Colonic mucosa (tissue), 4 donors: ENCODE measurements at regions not wholly inside any gene's neighbourhood (a gene's known extent, or its start where the extent isn't known, plus 50 kb on each side); places are given as distances from the start of the nearest gene placed in this dataset.

Experiments used
- DNase-seq: peaks from one replicate; pipeline ENCODE4 v3.0.0-alpha.2; 2020
- H3K27ac ChIP-seq: fragments of 200-600 bp; one replicate; pipeline ENCODE4 v1.8.0; 2021
- H3K27me3 ChIP-seq: fragments of 200-600 bp; one replicate; pipeline ENCODE4 v1.8.0; 2021
- H3K36me3 ChIP-seq: fragments of 200-600 bp; one replicate; pipeline ENCODE4 v1.8.0; 2021
- H3K4me1 ChIP-seq: fragments of 200-600 bp; one replicate; pipeline ENCODE4 v1.8.0; 2021; ENCODE audit warnings: mild to moderate bottlenecking
- H3K4me3 ChIP-seq: fragments of 200-600 bp; one replicate; pipeline ENCODE4 v1.8.0; 2021
- H3K9ac ChIP-seq, 2 donors: one replicate each; pipeline ENCODE4 v1.7.0; 2013; ENCODE audit warnings: control low read depth in 2 of 2, low read depth in 2 of 2, low read length in 2 of 2
- H3K9me3 ChIP-seq: fragments of 200-600 bp; one replicate; pipeline ENCODE4 v1.8.0; 2021
- intact Hi-C: fragments of 100-400 bp; cut with DNase I; formaldehyde crosslinking; loops from one replicate; pipeline ENCODE4 v1.14.1; 2022
- TF ChIP-seq, protein P1 (sequence below): fragments of 200-600 bp; IDR thresholded peaks from one replicate; pipeline ENCODE4 v1.8.0; 2022; ENCODE audit warnings: antibody characterized with exemption, mild to moderate bottlenecking
- donor health status: healthy.
- donor health status: DM: no; HTN: no; CAD: no.
- donor health status: DM: no; HTN: no; CAD: no.

DNA sequence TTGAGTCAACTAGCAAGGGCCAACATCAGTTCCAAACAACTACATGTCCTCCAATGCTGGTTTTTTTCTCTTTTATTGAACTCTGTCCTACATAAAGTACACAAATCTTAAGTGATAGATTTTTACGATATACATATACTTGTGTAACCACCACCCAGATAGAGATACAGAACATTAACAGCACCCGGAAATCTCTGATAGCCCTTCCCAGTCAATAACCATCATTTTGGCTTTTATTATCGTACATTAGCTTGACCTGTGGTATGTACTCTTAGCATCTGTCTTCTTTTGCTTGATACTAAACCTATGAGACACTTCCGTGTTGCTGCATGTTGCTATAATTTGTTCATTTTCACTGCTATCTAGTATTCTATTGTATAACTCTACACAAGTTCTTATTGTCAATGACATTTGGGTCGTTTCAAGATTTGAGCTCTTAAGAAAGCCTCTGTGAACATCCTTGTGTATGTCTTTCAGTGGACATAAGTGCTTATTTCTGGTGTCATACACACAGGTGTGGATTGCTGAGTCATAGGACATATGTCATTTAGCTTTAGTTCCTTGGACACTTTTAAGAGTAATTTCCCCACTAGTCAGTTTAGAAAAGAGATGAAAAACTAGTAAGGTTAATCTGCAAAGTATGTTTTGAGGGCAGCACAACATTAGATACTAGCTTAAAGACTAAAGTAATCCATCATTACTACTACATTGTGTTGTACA is 111.1 kb downstream of the PRLHR start:
- DNase-seq: no peak
- Histone ChIP-seq H3K27me3 (no peaks in the 10 kb centered on the region), H3K9ac (no peak overlapping the region), H3K9me3 (no peaks in the 10 kb centered on the region), H3K27ac (no peak overlapping the region), H3K4me1 (no peaks in the 10 kb centered on the region), H3K36me3 (no peaks in the 10 kb centered on the region), H3K4me3 (no peak overlapping the region)
- TF ChIP-seq, protein P1, sequence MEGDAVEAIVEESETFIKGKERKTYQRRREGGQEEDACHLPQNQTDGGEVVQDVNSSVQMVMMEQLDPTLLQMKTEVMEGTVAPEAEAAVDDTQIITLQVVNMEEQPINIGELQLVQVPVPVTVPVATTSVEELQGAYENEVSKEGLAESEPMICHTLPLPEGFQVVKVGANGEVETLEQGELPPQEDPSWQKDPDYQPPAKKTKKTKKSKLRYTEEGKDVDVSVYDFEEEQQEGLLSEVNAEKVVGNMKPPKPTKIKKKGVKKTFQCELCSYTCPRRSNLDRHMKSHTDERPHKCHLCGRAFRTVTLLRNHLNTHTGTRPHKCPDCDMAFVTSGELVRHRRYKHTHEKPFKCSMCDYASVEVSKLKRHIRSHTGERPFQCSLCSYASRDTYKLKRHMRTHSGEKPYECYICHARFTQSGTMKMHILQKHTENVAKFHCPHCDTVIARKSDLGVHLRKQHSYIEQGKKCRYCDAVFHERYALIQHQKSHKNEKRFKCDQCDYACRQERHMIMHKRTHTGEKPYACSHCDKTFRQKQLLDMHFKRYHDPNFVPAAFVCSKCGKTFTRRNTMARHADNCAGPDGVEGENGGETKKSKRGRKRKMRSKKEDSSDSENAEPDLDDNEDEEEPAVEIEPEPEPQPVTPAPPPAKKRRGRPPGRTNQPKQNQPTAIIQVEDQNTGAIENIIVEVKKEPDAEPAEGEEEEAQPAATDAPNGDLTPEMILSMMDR: no peak
- intact Hi-C loops: no loop called here

DNA sequence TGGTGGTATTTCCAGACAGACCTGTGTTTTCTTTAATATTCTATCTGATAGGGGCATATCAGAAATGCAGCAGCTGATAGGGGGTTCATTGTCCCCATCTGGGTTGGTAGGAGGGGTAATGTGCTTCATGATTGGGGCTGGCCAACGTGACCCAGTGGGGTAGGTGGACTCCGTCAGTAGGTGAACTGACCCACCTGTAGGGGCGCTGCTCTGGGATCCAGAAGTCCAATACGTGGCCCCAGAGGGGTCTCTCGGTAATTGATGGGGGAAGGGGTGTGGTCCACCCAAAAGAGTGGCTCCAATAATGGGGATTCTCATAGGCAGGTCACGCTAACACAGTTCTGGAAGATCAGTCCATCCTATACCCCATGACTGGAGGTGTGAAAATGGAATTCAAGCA is 112.0 kb downstream of the PRLHR start:
- H3K27me3 ChIP-seq: no peaks in the 10 kb centered on the region
- no peaks in the 10 kb centered on the region for H3K4me1 ChIP-seq
- intact Hi-C loops: no loop called here
- H3K9ac ChIP-seq: no peak overlapping the region
- H3K4me3 ChIP-seq: no peak overlapping the region
- TF ChIP-seq, protein P1: no peak
- H3K9me3 ChIP-seq: no peaks in the 10 kb centered on the region
- H3K36me3 ChIP-seq: no peaks in the 10 kb centered on the region
- no peak overlapping the region for H3K27ac ChIP-seq
- DNase-seq: no peak

DNA sequence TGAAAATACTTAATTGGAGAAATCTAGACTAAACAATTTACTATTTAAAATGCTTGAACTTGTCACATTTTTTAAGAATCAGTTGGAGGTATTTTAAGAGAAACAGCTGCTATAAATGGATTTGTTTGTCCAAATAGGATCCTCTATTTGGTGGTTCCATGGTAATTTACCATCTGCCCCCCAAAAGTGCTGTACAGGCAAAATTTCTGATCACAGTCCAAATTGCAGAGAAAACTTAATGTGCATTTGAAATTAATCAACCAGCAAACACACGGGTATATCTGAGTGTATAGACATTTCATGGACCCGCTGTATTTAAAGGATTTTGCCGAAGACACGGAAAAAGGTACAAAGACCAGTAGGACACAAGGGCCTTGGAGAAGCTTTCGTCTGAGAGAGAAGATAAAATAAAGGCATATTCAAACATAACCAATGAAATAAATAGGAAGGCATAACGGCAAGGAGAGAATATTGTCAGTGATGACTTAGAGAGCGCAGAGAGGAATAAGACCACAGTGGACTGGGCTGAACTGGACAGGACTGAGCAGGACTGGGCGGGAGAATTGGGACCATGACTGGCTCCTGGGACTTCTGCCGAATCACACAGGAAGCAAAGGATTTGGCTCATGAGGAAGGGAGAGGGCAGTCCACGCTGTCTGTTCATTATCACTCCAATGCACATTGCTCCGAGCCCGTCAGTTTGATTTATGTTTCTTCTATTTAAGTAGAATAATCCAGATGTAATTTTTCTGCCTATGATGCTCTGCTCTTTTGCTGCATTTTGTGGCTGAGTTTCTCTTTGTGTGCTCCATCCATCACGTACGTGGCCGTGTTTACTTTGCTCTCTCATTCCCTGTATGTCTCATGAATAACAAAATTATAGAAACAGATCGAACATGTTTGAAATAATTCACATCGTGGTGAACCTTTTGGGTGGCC is 112.8 kb downstream of the PRLHR start:
- H3K4me3 ChIP-seq: no peak overlapping the region
- no peaks in the 10 kb centered on the region for H3K36me3 ChIP-seq
- no peak overlapping the region for H3K9ac ChIP-seq
- DNase-seq: no peak
- H3K27me3 ChIP-seq: no peaks in the 10 kb centered on the region
- intact Hi-C loops: no loop called here
- TF ChIP-seq, protein P1: no peak
- H3K4me1 ChIP-seq: no peaks in the 10 kb centered on the region
- H3K9me3 ChIP-seq: no peaks in the 10 kb centered on the region
- no peak overlapping the region for H3K27ac ChIP-seq

DNA sequence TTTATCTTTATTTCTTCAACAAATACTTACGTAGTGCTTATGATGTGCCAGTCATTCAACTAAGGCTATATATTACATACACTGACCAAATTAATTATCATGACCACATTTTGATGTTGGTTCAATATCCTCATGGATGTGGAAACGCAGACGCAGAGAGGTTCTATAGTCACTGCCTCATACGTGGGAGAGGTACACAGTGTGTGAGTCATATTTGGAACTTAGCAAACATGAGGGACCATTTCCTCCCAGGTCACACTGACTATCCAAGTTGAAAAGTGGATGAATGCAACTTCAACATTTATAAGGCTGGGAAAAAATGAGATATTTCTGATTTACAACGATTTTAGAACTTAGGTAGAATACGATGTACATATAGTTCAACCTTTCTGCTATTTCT is 113.6 kb downstream of the PRLHR start:
- no peak for DNase-seq
- intact Hi-C loops: no loop called here
- TF ChIP-seq, protein P1: no peak
- Histone ChIP-seq H3K9ac (no peak overlapping the region), H3K4me3 (no peak overlapping the region), H3K9me3 (no peaks in the 10 kb centered on the region), H3K27ac (no peak overlapping the region), H3K36me3 (no peaks in the 10 kb centered on the region), H3K4me1 (no peaks in the 10 kb centered on the region), H3K27me3 (no peaks in the 10 kb centered on the region)

DNA sequence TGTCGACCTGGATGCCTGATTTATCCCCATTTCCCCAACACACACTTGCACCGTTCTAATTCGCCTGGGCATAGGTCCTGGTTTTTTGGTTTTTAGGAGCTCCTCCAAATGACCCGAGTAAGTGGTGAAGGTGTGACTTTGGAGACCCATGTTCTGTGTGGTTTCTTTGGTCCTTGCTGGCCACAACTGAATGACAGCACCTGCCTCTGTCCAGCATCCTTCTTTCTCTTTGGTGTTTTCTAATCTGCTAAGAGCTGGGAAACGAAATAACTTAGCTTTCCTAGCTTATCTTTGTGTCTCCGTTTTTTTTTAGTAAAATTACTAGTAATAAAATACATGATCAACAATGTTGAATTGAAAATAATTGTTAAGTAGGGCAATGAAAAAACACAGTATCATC is 120.2 kb downstream of the PRLHR start:
- Histone ChIP-seq H3K9me3 (no peaks in the 10 kb centered on the region), H3K27me3 (no peaks in the 10 kb centered on the region), H3K36me3 (no peaks in the 10 kb centered on the region), H3K4me1 (no peaks in the 10 kb centered on the region), H3K27ac (no peak overlapping the region), H3K4me3 (no peak overlapping the region), H3K9ac (no peak overlapping the region)
- no peak for DNase-seq
- intact Hi-C loops: no loop called here
- TF ChIP-seq, protein P1: no peak
